Panc1 (cell line): ENCODE measurements at regions not wholly inside any gene's neighbourhood (a gene's known extent, or its start where the extent isn't known, plus 50 kb on each side); places are given as distances from the start of the nearest gene placed in this dataset.

Experiments used
- CTCF ChIP-seq: fragments of 450-650 bp; IDR thresholded peaks from 2 replicates; pipeline ENCODE4 v1.5.1; 2017; ENCODE audit warnings: mild to moderate bottlenecking
- REST ChIP-seq, 2 experiments: IDR thresholded peaks; 2 replicates each; pipeline ENCODE4 v1.6.1; 2011 to 2012; ENCODE audit warnings: low read depth in 2 of 2, control low read depth in 1 of 2, low read length in 1 of 2, mild to moderate bottlenecking in 1 of 2, moderate library complexity in 1 of 2; ENCODE audit not compliant: insufficient read depth in 1 of 2

- TF ChIP-seq CTCF (no peak), REST (IDR thresholded peaks at IDR 0.05; ENCODE audit: insufficient read depth in 1 of 2, low read depth in 2 of 2, low read length in 1 of 2) (no peak)
Observed at GRCh38 chr17:54785643-54786268, 114.9 kb upstream of the TOM1L1 start.
